Endothelial cell of umbilical vein (primary cell): ENCODE measurements at regions not wholly inside any gene's neighbourhood (a gene's known extent, or its start where the extent isn't known, plus 50 kb on each side); places are given as distances from the start of the nearest gene placed in this dataset.

Source experiments
- BruUV-seq: library from RNA; stranded (reverse); fragments of 400-500 nt; replicated peaks from 2 replicates; lab custom pipeline; 2021; lab: Mats Ljungman, UMichigan
- CTCF ChIA-PET: fragments of 300-600, 350-600 bp; sonication (Branson Sonifier 250); formaldehyde crosslinking; loops from one replicate; lab custom pipeline; 2021; ENCODE audit warnings: antibody characterized with exemption, inconsistent platforms; lab: Charles Lee
- POLR2A ChIA-PET: fragments of 300-600, 350-600 bp; sonication (Branson Sonifier 250); formaldehyde crosslinking; loops from one replicate; lab custom pipeline; 2021; ENCODE audit warnings: antibody characterized with exemption, inconsistent platforms; lab: Charles Lee
- DNase-seq: peaks from one replicate; pipeline ENCODE4 v3.0.0-alpha.2; 2011; ENCODE audit warnings: low read depth, low spot score
- FAIRE-seq: peaks from 2 replicates; lab custom pipeline; 2011; peaks lifted over from hg19 to GRCh38; lab: Jason Lieb, UNC
- H2AFZ ChIP-seq: 2 replicates; pipeline ENCODE4 v1.6.0; 2012; ENCODE audit warnings: low read depth, low read length, control low read depth, inconsistent platforms
- H3K27ac ChIP-seq: 2 replicates; pipeline ENCODE4 v1.5.1; 2011; ENCODE audit warnings: low read depth, mild to moderate bottlenecking, control low read depth, low read length, moderate library complexity; ENCODE audit not compliant: insufficient read depth
- H3K27me3 ChIP-seq, 2 experiments: 2 replicates each; pipeline versions ENCODE4 v1.6.0 to v1.6.1; 2011; ENCODE audit warnings: low read length in 2 of 2, mixed read lengths in 1 of 2; ENCODE audit not compliant: control insufficient read depth in 2 of 2, insufficient read depth in 2 of 2
- H3K36me3 ChIP-seq, 2 experiments: 2 replicates in 1 of 2; 3 replicates in 1 of 2; pipeline ENCODE4 v1.5.1; 2011; ENCODE audit warnings: low read length in 2 of 2, mild to moderate bottlenecking in 1 of 2, moderate library complexity in 1 of 2; ENCODE audit not compliant: control insufficient read depth in 2 of 2, insufficient read depth in 2 of 2; ENCODE audit errors: extremely low read depth in 1 of 2
- H3K4me1 ChIP-seq: 3 replicates; pipeline ENCODE4 v1.5.1; 2011; ENCODE audit warnings: mild to moderate bottlenecking, low read length; ENCODE audit not compliant: control insufficient read depth, insufficient read depth; ENCODE audit errors: extremely low read depth
- H3K4me2 ChIP-seq: 2 replicates; pipeline ENCODE4 v1.6.1; 2011; ENCODE audit warnings: low read length, control low read depth, mixed read lengths; ENCODE audit not compliant: insufficient read depth
- H3K4me3 ChIP-seq, 3 experiments: fragments of 200-600 bp in 1 of 3; sonication (generic), shearing (Covaris generic) in 1 of 3; replicated peaks in 1 of 3; 2 replicates each; pipeline ENCODE4 v1.5.1; 2011 to 2016; ENCODE audit warnings: control low read depth in 3 of 3, low read length in 3 of 3, mild to moderate bottlenecking in 2 of 3, inconsistent platforms in 1 of 3, low read depth in 1 of 3, moderate library complexity in 1 of 3; ENCODE audit not compliant: insufficient read depth in 1 of 3
- H3K79me2 ChIP-seq: 2 replicates; pipeline ENCODE4 v1.6.0; 2012; ENCODE audit warnings: low read length, inconsistent platforms; ENCODE audit not compliant: control insufficient read depth, insufficient read depth
- H3K9ac ChIP-seq: replicated peaks from 2 replicates; pipeline ENCODE3; 2011; ENCODE audit warnings: low read length, control low read depth; ENCODE audit not compliant: insufficient read depth; ENCODE audit errors: extremely low read depth
- H3K9me1 ChIP-seq: replicated peaks from 3 replicates; pipeline ENCODE4 v1.6.0; 2011; ENCODE audit warnings: mild to moderate bottlenecking, low read length; ENCODE audit not compliant: control insufficient read depth, insufficient read depth; ENCODE audit errors: extremely low read depth
- H3K9me3 ChIP-seq: replicated peaks from 2 replicates; pipeline ENCODE4 v1.5.1; 2012; ENCODE audit warnings: low read length, inconsistent platforms; ENCODE audit not compliant: control insufficient read depth, insufficient read depth
- H4K20me1 ChIP-seq: replicated peaks from 2 replicates; pipeline ENCODE3; 2011; ENCODE audit warnings: mild to moderate bottlenecking, low read length; ENCODE audit not compliant: control insufficient read depth, insufficient read depth; ENCODE audit errors: extremely low read depth
- EZH2 ChIP-seq: IDR thresholded peaks from 2 replicates; pipeline ENCODE4 v1.6.1; 2012; ENCODE audit warnings: borderline replicate concordance, low read depth, mild to moderate bottlenecking, moderate library complexity, low read length, inconsistent platforms; ENCODE audit not compliant: severe bottlenecking
- FOS ChIP-seq: IDR thresholded peaks from 2 replicates; pipeline ENCODE4 v1.6.1; 2011; ENCODE audit warnings: mild to moderate bottlenecking, low read length, moderate library complexity, borderline replicate concordance; ENCODE audit not compliant: insufficient read depth
- GATA2 ChIP-seq: IDR thresholded peaks from 2 replicates; pipeline ENCODE4 v1.7.0; 2011; ENCODE audit warnings: low read depth, mild to moderate bottlenecking, moderate library complexity, mixed read lengths, low read length; ENCODE audit not compliant: insufficient read length, insufficient read depth
- MYC ChIP-seq: IDR thresholded peaks from one replicate; pipeline ENCODE4 v1.6.1; 2011; ENCODE audit warnings: mild to moderate bottlenecking, low read depth, low read length
- POLR2A ChIP-seq: IDR thresholded peaks from 2 replicates; pipeline ENCODE4 v1.6.1; 2012; ENCODE audit warnings: low read depth, mild to moderate bottlenecking, control low read depth, low read length
- POLR2AphosphoS5 ChIP-seq: IDR thresholded peaks from 2 replicates; pipeline ENCODE4 v1.6.1; 2012; ENCODE audit warnings: low read depth, mild to moderate bottlenecking, control low read depth, low read length, moderate library complexity; ENCODE audit not compliant: insufficient read depth
- dilution Hi-C: fragments of 300-500 bp; cut with MboI; formaldehyde crosslinking; loops from one replicate; pipeline ENCODE4 v1.15.0; 2019; ENCODE audit warnings: low sequenced_read_pairs; ENCODE audit not compliant: extremely low pct_ligation_motif_present
- intact Hi-C: fragments of 100-400 bp; cut with micrococcal nuclease; formaldehyde crosslinking; loops from one replicate; pipeline ENCODE4 v1.10.0; 2022
- TF ChIP-seq, protein P1 (sequence below): IDR thresholded peaks from 2 replicates; pipeline ENCODE4 v1.6.1; 2011; ENCODE audit not compliant: insufficient read depth, insufficient read length

GRCh38 chr10:43891241-43891640 is 242.6 kb upstream of the ZNF32 start:
- Histone ChIP-seq H3K9me1 (no peaks in the 10 kb centered on the region), H3K27ac (no peak overlapping the region), H3K79me2 (no peaks in the 10 kb centered on the region), H3K9me3 (no peaks in the 10 kb centered on the region), H4K20me1 (no peaks in the 10 kb centered on the region), H3K27me3 (peaks cover 18 to 41% of the 10 kb centered on the region in 2 experiments), H3K4me2 (no peak overlapping the region), H3K9ac (no peak overlapping the region), H3K36me3 (no peaks in the 10 kb centered on the region), H3K4me1 (no peaks in the 10 kb centered on the region), H3K4me3 (no peak overlapping the region), H2AFZ (no peak overlapping the region)
- CTCF ChIA-PET = no interaction called here
- FAIRE-seq = no peak
- BruUV-seq = no TSS peak
- POLR2A ChIA-PET = no interaction called here
- no peak for DNase-seq
- intact Hi-C loops = no loop called here
- TF ChIP-seq EZH2 (no peak), POLR2AphosphoS5 (no peak), GATA2 (no peak)
- TF ChIP-seq, protein P1, sequence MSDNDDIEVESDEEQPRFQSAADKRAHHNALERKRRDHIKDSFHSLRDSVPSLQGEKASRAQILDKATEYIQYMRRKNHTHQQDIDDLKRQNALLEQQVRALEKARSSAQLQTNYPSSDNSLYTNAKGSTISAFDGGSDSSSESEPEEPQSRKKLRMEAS = no peak
- dilution Hi-C loops = no loop called here

- Histone ChIP-seq H3K27ac (no peak overlapping the region), H3K4me2 (no peak overlapping the region), H2AFZ (no peak overlapping the region), H4K20me1 (no peaks in the 10 kb centered on the region), H3K9me3 (no peaks in the 10 kb centered on the region), H3K36me3 (no peaks in the 10 kb centered on the region), H3K9me1 (no peaks in the 10 kb centered on the region), H3K79me2 (no peaks in the 10 kb centered on the region), H3K9ac (no peak overlapping the region), H3K4me1 (no peaks in the 10 kb centered on the region), H3K27me3 (peaks cover 15 to 35% of the 10 kb centered on the region in 2 experiments), H3K4me3 (no peak overlapping the region)
- POLR2A ChIA-PET = no interaction called here
- BruUV-seq = no TSS peak
- intact Hi-C loops = no loop called here
- FAIRE-seq (no peak), DNase-seq (no peak)
- CTCF ChIA-PET = interaction anchor here (1.3 kb wide), 1 partner anchor 13 kb away, joined by 3 read pairs; no protein-coding TSS in a partner anchor
- dilution Hi-C loops = no loop called here
- TF ChIP-seq POLR2AphosphoS5 (no peak), GATA2 (no peak), MYC (no peak), POLR2A (no peak), EZH2 (no peak), FOS (no peak)
Measured at GRCh38 chr10:43890124-43890523, 241.4 kb upstream of the ZNF32 start.
